ENCODE measurements at regions not wholly inside any gene's neighbourhood (a gene's known extent, or its start where the extent isn't known, plus 50 kb on each side); places are given as distances from the start of the nearest gene placed in this dataset.

DNA sequence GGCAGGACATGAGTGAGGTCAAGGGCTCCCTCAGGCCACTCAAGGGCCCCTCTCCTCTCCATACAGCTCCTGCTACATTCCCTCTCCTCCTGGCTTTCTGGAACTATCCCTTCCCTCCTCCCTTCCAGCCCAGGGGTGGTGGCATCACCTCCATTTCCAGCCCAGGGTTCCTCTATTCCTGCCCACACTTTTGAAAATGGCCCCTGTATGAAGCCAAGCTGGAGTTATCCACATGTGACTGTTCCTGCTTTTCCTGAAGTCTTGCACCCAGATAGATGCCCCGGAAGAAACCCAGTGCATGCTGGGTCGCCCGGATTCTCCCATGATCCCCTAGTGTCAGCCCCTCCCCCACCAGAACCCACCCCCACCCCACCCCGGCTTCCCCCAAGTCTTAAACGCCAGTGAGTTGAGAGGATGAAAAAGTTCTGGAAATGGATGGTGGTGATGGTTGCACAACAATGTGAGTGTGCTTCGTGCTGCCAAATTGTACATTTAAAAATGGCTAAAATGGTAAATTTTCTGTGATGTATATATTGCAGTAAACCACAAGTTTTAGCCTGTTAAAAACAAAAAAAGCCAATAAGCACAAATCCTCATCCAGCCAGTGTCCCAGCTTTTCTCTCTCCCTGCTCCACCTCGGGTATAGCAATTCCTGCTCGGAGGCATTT lies 136.9 kb downstream of the SCARB1 start:
- no peaks in the 10 kb centered on the region for H3K27me3 ChIP-seq
- H3K36me3 ChIP-seq = no peaks in the 10 kb centered on the region
- ATAC-seq = no peak
- H3K4me1 ChIP-seq = peaks cover 0 to 39% (median 9%) of the 10 kb centered on the region in 3 donors
- peak overlapping the region in 3 of 4 donors; percentile 58 to 71 (median 68) for H3K27ac ChIP-seq
- 88 to 91% methylated on average over 3 of the region's 8 CpGs for WGBS, 2 donors (ENCODE audit: low coverage in 1 of 2)
- TF ChIP-seq, protein P1, sequence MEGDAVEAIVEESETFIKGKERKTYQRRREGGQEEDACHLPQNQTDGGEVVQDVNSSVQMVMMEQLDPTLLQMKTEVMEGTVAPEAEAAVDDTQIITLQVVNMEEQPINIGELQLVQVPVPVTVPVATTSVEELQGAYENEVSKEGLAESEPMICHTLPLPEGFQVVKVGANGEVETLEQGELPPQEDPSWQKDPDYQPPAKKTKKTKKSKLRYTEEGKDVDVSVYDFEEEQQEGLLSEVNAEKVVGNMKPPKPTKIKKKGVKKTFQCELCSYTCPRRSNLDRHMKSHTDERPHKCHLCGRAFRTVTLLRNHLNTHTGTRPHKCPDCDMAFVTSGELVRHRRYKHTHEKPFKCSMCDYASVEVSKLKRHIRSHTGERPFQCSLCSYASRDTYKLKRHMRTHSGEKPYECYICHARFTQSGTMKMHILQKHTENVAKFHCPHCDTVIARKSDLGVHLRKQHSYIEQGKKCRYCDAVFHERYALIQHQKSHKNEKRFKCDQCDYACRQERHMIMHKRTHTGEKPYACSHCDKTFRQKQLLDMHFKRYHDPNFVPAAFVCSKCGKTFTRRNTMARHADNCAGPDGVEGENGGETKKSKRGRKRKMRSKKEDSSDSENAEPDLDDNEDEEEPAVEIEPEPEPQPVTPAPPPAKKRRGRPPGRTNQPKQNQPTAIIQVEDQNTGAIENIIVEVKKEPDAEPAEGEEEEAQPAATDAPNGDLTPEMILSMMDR (IDR thresholded peaks at IDR 0.05) = no peak
- TF ChIP-seq POLR2A (IDR thresholded peaks at IDR 0.05) (no peak), POLR2AphosphoS5 (IDR thresholded peaks at IDR 0.05) (no peak), EP300 (IDR thresholded peaks at IDR 0.05) (no peak)
- no peak overlapping the region for H3K4me3 ChIP-seq
- no peaks in the 10 kb centered on the region for H3K9me3 ChIP-seq

DNA sequence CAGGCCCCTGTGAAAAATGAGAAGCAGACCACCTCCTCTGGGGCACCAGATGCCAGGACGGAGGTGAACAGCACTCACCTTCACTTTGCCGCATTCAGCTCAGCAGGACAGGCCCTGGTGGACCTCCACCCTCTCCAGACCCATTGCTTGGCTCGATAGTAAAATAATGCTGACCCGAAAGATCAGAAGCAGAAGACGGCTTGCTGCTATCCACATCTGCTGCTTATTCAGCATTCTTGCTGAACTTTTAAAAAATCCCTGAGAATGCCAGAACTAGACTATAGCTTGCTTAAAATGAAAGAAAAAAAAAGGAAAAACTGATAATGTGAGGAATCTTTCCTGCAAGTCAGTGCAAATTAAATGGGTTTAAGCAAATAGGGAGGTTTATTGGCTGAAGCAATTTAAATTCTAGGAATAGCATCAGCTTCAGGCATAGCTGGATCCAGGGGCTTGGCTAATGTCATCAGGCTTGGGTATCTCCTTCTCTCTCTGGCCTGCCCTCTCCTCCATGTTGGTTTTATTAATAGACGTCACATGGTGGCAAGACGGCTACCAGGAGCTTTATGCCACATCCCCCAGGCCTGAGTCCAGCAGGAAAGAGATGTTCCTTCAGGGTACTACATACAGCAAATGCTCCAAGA lies 137.9 kb downstream of the SCARB1 start:
- Histone ChIP-seq H3K4me1 (peaks cover 0 to 41% (median 11%) of the 10 kb centered on the region in 3 donors), H3K36me3 (no peaks in the 10 kb centered on the region), H3K27ac (peak overlapping the region in 3 of 4 donors; percentile 58 to 71 (median 68)), H3K27me3 (no peaks in the 10 kb centered on the region), H3K4me3 (no peak overlapping the region), H3K9me3 (no peaks in the 10 kb centered on the region)
- TF ChIP-seq POLR2AphosphoS5 (IDR thresholded peaks at IDR 0.05) (no peak), EP300 (IDR thresholded peaks at IDR 0.05) (no peak), POLR2A (IDR thresholded peaks at IDR 0.05) (no peak)
- TF ChIP-seq, protein P1 (IDR thresholded peaks at IDR 0.05) = no peak
- no peak for ATAC-seq
- 83% methylated on average over 4 to 6 of the region's 7 CpGs for WGBS, 2 donors (ENCODE audit: low coverage in 1 of 2)

DNA sequence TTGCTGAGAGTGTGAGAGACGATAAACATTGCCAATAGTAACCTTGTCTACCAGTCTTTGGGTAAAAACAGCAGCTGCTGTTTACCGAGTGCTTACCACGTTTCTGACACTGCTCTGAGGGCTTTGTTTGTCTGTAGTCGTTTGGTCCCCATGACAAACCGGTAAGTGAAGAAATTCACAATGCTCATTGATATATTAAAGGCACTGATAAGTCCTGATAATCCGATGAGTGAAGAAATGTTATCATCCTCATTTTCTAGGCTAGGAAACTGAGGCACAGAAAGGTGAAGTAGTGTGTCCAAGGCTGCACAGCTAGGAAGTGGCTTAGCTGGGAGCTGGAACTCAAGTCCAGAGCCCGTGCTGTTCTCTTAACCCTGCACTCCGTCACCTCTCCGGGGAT lies 138.6 kb downstream of the SCARB1 start:
- 75 to 96% methylated on average over 7 to 9 of the region's 9 CpGs for WGBS, 2 donors (ENCODE audit: low coverage in 1 of 2)
- Histone ChIP-seq H3K36me3 (no peaks in the 10 kb centered on the region), H3K27me3 (no peaks in the 10 kb centered on the region), H3K9me3 (no peaks in the 10 kb centered on the region), H3K4me3 (no peak overlapping the region), H3K27ac (peak overlapping the region in 2 of 4 donors; percentile 38 to 52), H3K4me1 (peaks cover 0 to 41% (median 11%) of the 10 kb centered on the region in 3 donors)
- TF ChIP-seq POLR2AphosphoS5 (IDR thresholded peaks at IDR 0.05) (no peak), POLR2A (IDR thresholded peaks at IDR 0.05) (no peak), EP300 (IDR thresholded peaks at IDR 0.05) (no peak)
- TF ChIP-seq, protein P1 (IDR thresholded peaks at IDR 0.05) = no peak
- no peak for ATAC-seq

DNA sequence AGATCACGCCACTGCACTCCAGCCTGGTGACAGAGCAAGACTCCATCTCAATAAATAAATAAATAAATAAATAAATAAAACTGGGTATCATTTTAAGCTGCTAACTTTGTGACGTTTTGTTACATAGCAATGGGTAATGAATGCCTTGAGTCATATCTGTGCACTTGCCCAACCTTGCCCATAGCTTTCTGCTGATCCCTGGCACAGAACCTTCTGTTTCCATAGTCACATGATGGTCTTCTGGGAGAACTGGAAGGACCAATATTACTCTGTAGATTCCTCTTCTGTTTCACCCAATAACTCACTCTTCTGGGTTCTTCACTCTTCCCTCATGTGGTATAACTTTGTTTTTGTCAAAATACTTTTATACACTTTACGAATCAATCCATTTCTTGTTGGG lies 140.8 kb downstream of the SCARB1 start:
- Histone ChIP-seq H3K4me3 (no peak overlapping the region), H3K9me3 (no peaks in the 10 kb centered on the region), H3K4me1 (peaks cover 0 to 44% (median 16%) of the 10 kb centered on the region in 3 donors), H3K27ac (peak overlapping the region in 1 of 4 donors; percentile 85), H3K36me3 (no peaks in the 10 kb centered on the region), H3K27me3 (no peaks in the 10 kb centered on the region)
- WGBS, 2 donors (ENCODE audit: low coverage in 1 of 2) = 82 to 86% methylated on average over 3 of the region's 3 CpGs
- ATAC-seq = no peak
- no peak for TF ChIP-seq POLR2AphosphoS5 (IDR thresholded peaks at IDR 0.05)
- no peak for TF ChIP-seq POLR2A (IDR thresholded peaks at IDR 0.05)
- no peak for TF ChIP-seq EP300 (IDR thresholded peaks at IDR 0.05)
- TF ChIP-seq, protein P1 (IDR thresholded peaks at IDR 0.05) = no peak

Data from gastroesophageal sphincter (tissue), 4 donors.